HG02840 (cell line): ENCODE measurements at regions not wholly inside any gene's neighbourhood (a gene's known extent, or its start where the extent isn't known, plus 50 kb on each side); places are given as distances from the start of the nearest gene placed in this dataset.
"Not testable (repeated sequence)": the region's sequence is repeated elsewhere in the genome, so short reads cannot be mapped to it uniquely, and the experiment has no call there.

ENCODE experiments used
- ATAC-seq: cut with Tn5 transposase; IDR thresholded peaks from one replicate; pipeline ENCODE4 v1.9.1; 2021; ENCODE audit warnings: mild to moderate bottlenecking, moderate library complexity, moderate number of reproducible peaks; ENCODE audit not compliant: unreplicated experiment, low FRiP score

- ATAC-seq, result peak; percentile 12
Measured at GRCh38 chr1:101408212-101409042, 171.6 kb downstream of the S1PR1 start.

GRCh38 chr1:101409102-101409501 is 172.3 kb downstream of the S1PR1 start:
- no peak for ATAC-seq

GRCh38 chr1:101410048-101410878 is 173.4 kb downstream of the S1PR1 start:
- ATAC-seq, result peak; percentile 48

- no peak for ATAC-seq
Measured at GRCh38 chr1:101420406-101420805, 183.6 kb downstream of the S1PR1 start.

- not testable (repeated sequence) for ATAC-seq
Measured at GRCh38 chr1:101428083-101428482, 191.3 kb downstream of the S1PR1 start.

GRCh38 chr1:101428562-101428961 is 191.7 kb downstream of the S1PR1 start:
- no peak for ATAC-seq

- peak; percentile 51 for ATAC-seq
Measured at GRCh38 chr1:101431956-101432510, 195.2 kb downstream of the S1PR1 start.

GRCh38 chr1:101435831-101436511 is 199.2 kb downstream of the S1PR1 start:
- peak; percentile 52 for ATAC-seq

- ATAC-seq, result no peak
Measured at GRCh38 chr1:101437800-101438199, 201.0 kb downstream of the S1PR1 start.

GRCh38 chr1:101438359-101438758 is 201.5 kb downstream of the S1PR1 start:
- ATAC-seq, result peak; percentile 41

- no peak for ATAC-seq
Measured at GRCh38 chr1:101440485-101440884, 203.7 kb downstream of the S1PR1 start.

GRCh38 chr1:101444381-101444780 is 207.6 kb downstream of the S1PR1 start:
- ATAC-seq, result peak; percentile 61

- ATAC-seq, result peak; percentile 24
Measured at GRCh38 chr1:101444873-101445618, 208.2 kb downstream of the S1PR1 start.

- ATAC-seq, result no peak
Measured at GRCh38 chr1:101448018-101448417, 211.2 kb downstream of the S1PR1 start.

GRCh38 chr1:101450691-101451090 is 213.9 kb downstream of the S1PR1 start:
- not testable (repeated sequence) for ATAC-seq

- ATAC-seq, result peak; percentile 70
Measured at GRCh38 chr1:101451888-101452287, 215.1 kb downstream of the S1PR1 start.

GRCh38 chr1:101452825-101453224 is 216.0 kb downstream of the S1PR1 start:
- no peak for ATAC-seq

GRCh38 chr1:101453844-101454243 is 217.0 kb downstream of the S1PR1 start:
- no peak for ATAC-seq

GRCh38 chr1:101455166-101455565 is 218.3 kb downstream of the S1PR1 start:
- no peak for ATAC-seq

GRCh38 chr1:101460739-101461138 is 223.9 kb downstream of the S1PR1 start:
- ATAC-seq, result no peak
